ENCODE measurements at regions not wholly inside any gene's neighbourhood (a gene's known extent, or its start where the extent isn't known, plus 50 kb on each side); places are given as distances from the start of the nearest gene placed in this dataset.

DNA sequence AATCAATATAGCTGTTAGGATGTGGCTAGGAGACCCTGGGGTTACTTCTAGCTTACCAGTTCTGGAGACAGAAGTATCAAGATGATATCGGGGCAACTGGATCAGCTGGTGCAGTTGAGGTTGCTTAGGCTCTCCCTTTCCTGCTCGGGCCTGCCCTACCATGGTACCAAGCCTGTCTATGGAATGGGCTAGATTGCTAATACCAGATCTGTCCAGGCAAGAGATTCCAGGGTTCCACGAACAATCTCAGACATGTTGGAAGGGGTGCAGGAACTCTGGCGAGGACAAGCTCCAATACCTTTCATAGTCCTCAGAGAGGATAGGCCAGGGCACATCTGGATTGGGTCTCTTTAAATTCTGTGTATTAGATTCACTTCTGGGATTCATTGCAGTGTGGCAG lies 53.8 kb downstream of the ADM start:
- no peak for DNase-seq (ENCODE audit: low read depth)

DNA sequence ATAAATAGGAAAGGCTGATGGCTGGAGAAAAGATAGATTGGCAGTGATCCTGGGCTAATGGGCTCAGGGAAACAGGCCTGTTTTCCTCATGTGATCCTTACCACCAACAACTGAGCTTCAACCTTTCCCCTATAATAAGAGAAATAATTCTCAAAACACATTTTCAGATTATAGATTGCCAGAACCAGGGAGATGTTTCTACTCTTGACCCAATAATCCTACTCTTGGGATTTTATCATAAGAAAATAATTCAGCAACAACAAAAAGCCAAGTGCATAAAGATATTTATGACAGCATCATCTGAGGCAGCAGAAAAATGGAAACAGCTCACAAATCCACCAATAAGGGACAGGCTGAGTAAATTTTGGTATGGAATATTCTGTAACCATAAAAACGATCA lies 54.3 kb downstream of the ADM start:
- DNase-seq (ENCODE audit: low read depth): no peak

DNA sequence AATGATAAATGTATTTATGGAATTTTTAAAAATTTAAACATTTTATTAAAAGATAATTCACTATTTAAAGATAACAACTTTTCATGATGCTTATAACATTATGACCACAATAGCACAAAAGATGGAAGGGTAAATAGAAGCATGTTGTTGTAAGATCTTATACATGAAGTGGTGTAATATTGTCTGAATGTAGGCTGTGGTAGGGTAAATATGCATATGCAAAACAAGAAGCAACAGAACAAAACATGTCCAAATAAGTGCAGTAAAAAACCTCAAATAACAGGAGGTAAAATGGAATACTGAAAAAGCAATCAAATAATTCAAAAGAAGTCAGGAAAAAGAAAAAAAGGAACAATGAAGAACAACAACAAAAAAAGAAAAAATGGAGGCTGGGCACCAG lies 56.0 kb downstream of the ADM start:
- no peak for DNase-seq (ENCODE audit: low read depth)

DNA sequence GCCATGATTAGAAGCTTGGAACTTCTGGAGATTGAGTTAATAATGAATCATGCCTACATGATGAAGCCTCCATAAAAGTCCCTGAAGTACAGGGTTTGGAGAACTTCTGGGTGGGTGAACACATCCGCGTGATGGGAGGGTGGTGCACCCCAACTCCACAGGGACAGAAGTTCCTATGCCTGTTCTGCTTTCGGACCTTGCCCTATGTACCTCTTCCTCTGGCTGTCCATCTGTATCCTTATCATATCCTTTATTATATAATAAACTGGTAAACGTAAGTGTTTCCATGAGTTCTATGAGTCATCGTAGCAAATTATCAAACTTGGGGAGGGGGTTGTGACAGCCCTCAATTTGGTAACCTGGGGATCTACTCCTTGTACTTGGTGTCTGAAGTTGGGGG lies 60.2 kb downstream of the ADM start:
- DNase-seq (ENCODE audit: low read depth): no peak

DNA sequence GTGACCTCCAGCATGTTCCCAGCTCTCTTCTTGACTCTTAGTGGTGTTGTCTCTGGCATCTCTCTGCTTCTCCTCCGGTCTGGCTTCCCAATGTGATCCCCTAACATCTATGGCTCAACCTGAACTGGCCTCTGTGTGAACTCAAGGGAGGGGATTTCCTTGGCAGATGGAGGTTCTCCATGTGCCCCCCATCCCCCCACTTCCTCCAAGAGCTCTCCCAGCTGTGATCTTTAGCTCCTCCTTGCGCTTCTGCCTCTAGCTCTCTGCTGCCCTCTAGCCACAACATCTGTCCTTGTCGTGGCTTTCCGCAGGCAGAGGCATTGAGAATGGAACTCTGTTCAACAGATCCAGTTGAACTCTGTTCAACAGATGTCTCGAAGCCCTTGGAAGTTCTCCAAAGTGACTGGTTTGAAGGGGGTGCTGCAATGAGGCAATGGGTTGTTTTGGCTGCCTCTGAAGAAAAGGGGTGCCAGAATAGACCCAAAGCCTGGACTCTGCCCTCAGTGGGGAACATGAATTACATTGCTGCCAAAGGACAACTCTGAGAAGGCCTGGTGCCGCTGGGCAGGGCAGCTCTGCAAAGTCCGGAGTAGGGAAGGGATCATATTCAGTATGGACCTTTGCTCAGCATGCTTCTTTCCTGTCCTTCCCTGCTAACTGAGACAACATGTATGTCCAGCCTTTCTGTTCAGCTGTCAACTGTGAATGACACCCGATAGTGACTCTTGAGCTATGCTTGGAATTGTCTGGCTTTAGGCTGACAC lies 61.9 kb downstream of the ADM start:
- DNase-seq (ENCODE audit: low read depth): peak; percentile 95

DNA sequence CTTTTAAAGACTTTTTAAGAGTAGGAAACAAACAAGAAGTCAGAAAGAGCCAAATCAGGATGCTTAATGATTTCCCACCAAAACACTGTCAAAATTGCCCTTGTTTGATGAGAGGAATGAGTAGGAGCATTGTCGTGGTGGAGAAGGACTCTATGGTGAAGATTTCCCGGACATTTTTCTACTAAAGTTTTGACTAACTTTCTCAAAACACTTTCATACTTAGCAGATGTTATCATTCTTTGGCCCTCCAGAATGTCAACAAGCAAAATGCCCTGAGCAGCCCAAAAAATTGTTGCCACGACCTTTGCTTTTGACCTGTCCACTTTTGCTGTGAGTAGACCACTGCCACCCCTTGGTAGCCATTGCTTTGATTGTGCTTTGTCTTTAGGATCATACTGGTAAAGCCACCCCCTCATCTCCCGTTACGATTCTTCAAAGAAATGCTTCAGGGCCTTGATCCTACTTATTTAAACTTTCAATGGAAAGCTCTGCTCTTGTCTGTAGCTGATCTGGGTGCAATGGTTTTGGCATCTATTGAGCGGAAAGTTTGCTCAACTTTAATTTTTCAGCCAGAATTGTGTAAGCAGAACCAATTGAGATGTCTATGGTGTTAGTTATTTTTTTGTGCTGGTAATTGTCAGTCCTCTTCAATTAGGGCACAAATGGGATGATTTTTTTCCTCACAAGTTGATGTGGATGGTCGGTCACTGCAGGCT lies 67.2 kb downstream of the ADM start:
- DNase-seq (ENCODE audit: low read depth): no peak

DNA sequence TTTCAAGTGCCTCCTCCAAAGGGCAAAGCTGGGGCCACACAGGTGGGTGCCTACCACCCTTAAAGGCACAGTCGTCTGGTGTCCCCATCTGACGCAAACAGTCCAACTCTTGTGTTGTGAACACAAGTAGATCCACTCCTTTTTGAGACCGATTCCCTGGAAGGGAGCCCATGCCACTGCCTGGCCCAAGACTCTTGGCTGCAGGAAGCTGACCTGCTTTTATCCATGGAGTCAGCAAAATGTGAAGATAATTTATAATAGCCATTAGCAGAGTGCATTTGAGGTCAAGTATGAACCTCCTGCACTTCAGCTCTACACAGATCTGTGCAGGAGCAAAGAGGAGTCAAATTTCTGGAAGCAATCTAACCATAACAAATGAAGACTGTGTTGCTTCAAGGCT lies 68.5 kb downstream of the ADM start:
- DNase-seq (ENCODE audit: low read depth): no peak

DNA sequence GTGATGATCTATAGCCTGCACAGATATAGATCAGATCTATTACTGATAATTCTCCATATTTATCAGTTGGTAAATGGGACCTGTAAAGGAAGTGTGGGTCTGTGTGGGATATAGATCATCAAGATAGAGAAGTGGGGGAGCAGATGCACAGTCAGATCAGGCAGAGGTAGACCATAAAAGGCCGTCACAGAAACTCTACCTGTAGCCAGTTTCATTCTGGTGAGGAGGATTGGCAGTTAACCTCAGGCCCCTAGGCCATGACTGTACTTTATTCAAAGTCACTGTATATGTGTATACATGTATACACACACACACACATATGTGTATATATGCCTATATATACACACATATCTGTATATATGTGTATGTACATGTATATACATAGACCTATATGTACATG lies 69.1 kb downstream of the ADM start:
- no peak for DNase-seq (ENCODE audit: low read depth)

DNA sequence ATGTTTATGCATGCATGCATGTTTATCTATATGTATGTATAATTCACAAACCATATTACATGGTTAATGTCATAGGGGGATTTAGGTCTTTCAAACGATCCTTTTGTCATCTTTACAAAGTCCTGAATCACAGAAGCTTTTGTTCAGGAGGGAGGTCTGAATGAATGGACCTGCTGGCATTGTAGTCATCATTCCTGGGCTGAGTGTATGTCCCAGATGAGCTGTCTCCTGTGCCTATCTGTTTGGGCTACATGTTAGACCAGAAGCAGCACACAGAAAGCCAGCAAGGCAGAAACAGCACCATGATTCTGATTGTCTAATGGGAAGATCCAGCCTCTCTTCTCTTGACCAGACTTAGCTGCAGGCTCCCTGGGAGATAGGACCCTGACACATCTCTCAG lies 69.5 kb downstream of the ADM start:
- DNase-seq (ENCODE audit: low read depth): no peak

DNA sequence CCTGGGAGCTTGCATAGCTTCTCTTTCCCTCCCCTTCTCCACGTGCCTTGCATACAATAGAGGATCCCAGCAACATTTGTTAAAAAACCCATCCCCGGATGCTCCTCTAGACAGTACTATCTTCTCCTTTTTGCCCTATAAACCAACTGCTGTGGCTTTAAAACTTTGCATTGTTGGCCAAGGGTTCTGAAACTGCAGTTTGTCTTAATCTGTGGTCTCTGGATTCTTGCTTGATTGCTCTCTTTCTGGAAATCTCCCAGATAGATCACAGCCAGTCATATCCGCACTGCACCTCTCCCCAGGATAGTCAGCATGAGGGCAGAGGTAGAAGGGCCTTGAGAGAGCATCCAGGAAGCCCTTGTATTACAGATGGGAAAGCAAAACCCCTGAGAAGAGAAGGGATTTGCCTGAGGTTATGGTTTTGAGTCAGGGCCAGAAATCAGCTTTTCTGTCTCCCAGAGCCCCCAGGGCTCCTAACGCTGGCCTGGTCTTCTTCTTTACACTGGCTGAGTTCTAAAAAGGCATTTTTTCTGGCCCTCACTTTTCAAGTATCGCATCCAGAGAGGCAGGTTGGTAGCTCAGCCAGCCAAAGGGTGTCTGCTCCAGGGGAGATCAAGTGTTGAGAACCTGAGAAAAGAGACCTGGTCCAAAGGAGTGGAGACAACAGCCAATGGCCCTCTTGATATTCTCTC lies 70.6 kb downstream of the ADM start:
- peak; percentile 46 for DNase-seq (ENCODE audit: low read depth)

DNA sequence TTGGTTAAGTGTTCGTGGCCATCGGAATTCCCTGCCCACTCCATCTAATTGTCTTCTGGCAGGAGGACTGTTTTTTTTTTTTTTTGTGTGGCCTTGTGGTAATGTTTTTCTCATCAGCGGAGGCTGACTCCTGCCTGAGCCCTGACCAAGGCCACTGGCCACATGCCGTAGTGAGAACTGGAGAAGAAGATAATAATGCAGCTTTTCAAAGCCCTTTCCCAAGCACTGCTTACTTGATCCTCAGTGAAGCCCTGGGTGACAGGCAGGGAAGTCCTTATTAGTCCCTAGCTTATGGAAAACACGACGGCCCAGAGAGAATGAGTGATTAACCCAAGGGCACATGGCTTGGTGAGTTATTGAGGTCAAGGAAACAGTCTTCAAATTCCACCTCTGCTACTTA lies 71.2 kb downstream of the ADM start:
- no peak for DNase-seq (ENCODE audit: low read depth)

DNA sequence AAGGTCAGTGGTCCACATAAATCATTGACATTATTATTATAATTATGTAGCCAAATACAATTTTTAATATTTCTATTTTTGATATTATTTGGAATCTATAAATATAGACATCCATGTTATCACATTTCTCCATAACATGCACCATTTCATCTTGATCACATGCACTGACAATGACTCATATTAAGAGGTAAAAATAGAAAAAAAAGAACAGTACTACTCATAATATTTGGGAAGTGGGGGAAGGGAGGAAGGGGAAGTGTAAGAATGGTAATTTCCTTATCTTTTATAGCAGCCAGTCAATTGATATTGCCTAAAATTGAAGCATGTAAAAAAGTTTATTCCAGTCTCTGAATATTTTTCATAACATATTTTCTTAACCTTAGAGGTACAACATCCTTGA lies 72.3 kb downstream of the ADM start:
- DNase-seq (ENCODE audit: low read depth): no peak

DNA sequence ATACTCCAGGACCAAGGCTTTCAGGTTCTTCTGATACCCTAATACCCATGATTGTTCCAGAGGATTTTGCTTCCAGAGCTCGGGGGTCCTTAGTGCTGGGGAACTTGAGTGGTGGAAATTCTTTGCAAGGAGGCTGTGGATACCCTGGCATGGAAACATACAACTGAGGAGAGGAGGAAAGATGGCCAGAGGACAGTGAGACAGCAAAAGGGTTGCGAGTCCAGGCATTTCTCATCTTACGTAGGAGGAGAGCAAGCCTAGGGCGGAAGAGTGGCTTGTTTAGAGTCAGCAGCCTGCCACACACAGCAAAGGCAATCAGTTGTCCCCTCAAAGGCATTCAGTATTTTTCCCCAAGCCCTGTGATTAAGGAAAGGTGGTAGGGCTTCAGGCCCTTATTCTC lies 73.5 kb downstream of the ADM start:
- DNase-seq (ENCODE audit: low read depth): no peak

DNA sequence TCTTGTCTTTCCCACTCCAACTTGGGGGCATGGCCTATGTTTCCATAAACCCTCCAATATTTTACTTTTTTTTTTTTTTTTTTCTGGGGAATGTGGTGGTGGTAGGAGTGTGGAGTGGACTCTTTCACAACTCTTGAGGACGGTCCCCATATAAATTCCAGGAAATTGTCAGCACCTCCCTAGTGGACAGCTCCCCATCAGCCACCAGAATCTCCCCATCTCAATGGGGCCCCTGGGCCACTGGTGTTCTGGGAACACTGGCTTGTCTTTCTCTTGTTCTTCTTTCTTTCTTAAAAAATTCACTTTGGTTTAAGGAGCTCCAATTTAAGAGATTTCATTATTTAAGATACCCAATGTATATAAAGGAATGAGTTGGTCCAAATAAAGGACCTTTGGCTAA lies 74.1 kb downstream of the ADM start:
- DNase-seq (ENCODE audit: low read depth): no peak

DNA sequence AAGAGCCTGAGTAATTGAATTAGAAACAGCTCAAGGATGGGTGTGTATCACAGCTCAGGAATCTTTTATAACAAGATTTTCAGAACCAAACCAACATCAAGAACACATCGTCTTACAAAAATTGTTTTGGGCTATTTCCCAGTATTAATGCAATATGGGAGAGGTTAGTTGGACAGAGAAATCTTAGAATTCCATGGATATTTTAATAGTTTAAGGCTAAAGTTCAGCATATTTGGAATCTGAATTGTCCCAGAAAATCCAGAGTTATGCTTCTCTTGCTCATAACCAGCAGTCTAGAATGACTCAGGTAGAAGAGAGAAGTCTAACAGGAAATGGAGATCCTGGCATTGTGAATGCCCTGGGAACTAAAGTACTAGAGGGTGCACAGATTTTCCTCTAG lies 74.6 kb downstream of the ADM start:
- DNase-seq (ENCODE audit: low read depth): no peak

DNA sequence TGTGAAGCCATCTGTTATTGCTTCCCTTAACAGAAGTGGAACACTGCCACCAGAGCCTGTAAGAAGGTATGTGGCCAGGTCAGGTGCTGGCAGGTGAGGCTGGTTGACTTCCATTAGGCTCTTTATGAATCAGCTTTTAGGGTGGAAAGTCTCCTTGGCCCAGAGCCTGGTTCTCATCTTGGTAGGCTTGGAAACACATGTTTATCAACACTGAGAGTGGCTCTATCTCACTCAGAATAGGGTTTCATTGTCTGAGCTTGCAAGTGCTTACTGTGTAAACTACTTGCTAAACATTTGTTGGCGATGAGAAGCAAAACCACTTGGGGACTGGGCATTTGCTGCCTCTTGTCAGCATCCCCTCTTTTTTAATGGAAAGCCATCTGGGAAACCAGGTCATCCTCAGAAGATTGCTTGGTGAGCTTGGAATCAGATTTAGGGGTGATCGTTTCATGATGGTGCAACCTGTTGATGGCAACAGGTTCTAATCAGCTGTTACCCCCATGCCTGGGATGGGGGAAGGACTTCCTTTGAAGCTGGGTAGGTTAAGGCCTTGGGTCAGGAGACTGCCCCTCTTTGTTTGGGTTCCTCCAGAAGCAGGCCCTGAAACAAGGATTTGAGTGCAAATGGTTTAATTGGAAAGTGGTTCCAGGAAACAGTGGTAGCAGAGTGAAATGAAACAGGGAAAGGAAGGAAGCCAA lies 75.0 kb upstream of the AMPD3 start:
- no peak for DNase-seq (ENCODE audit: low read depth)

DNA sequence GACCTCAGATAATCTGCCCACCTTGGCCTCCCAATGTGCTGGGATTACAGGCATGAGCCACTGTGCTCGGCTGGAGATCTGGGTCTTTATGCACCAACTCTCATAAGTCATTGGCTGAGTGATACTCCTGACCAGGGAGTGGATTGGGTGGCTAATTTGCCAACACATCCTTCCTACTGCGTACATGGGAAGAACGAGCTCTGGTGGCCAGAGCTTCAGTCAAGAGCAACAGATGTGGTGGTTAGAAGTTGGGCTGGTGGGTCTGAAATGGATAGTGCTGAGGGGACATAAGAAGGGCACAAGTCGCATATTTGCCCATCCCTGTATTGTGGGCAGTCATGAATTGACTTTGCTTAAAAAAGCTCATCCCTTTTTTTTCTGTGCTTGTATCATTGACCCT lies 74.1 kb upstream of the AMPD3 start:
- no peak for DNase-seq (ENCODE audit: low read depth)

DNA sequence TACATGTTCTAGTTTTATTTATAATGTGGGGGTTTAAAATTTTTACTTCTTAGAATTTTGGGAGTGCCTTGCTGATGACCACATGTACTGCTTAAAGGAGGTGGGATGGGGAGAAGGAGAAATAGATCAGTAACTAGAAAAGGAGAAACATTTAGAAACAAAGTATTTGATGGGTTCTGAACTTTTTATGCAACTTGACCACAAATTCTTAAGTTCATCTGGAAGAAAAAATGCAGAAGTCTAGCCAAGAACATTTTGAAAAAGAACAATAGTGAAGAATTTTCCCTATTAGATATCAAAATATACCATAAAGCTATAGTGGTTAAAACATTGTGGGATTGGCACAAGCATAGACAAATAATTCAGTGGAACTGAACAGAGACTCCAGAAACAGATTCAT lies 73.3 kb upstream of the AMPD3 start:
- DNase-seq (ENCODE audit: low read depth): peak; percentile 41

DNA sequence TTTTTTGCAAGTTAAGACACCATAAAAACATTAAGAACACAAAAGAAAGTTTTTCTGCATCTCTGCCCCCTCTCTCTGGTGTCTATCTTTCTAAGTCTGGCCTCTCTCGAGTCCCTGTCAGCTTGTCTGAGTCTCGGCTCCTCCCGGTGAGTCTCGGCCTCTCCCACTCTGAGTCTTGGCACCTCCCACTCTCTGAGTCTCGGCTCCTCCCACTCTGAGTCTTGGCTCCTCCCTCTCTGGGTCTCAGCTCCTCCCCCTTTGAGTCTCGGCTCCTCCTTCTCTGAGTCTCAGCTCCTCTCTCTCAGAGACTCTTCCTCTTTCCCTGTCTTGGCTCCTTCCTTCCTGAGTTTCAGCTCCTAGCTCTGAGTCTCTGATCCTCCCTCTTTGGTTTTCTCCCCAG lies 72.5 kb upstream of the AMPD3 start:
- no peak for DNase-seq (ENCODE audit: low read depth)

DNA sequence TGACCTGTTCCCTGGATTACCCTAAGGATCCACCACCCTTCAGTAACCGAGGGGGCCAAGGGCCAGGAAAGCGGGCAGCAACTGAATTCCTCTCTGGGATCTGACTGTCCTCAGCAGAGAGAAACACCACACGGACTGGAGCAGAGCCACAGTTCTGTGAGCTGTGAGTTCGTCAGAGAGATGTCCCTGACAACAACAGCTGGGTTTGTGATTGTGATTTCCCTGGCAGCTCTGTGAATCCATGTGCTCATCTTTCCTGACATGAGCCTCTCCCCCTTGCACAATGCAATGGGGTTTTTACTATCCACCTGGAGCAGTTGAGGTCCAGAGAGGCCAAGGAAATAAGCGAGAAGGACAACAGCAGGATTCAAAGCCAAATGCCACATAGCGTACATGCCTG lies 69.4 kb upstream of the AMPD3 start:
- no peak for DNase-seq (ENCODE audit: low read depth)

DNA sequence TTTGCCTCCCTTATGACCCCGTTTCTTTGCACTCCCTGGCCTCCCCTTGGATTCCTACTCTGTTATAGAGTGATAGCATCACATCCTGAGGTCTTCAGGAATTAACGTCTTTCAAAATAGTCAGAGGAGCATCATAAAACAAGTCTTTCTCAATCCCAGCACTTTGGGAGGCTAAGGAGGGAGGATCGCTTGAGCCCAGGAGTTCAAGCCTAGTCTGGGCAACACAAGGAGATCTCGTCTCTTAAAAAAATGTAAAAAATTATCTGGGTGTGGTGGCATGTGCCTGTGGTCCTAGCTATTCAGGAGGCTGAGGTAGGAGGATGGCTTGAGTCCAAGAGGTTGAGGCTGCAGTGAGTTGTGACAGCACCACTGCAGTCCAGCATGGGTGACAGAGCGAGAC lies 68.7 kb upstream of the AMPD3 start:
- no peak for DNase-seq (ENCODE audit: low read depth)

DNA sequence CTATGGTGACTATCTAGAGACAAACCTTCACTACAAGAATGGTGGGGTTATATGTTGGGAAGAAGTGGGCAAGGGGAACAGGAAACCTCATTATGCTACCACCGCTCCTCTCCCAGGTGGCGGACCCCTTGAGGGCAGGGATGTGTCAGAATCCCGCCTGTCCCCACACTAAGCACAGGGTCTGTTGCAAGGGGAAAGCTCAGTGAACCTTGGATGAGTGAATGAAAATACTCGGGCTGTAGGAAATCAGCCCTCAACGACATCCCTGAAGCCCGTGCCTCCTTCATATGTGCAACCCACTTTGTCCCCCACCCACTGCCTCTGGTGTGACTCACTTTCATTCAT lies 68.2 kb upstream of the AMPD3 start:
- no peak for DNase-seq (ENCODE audit: low read depth)
